ENCODE measurements at regions not wholly inside any gene's neighbourhood (a gene's known extent, or its start where the extent isn't known, plus 50 kb on each side); places are given as distances from the start of the nearest gene placed in this dataset.
"Not testable (repeated sequence)": the region's sequence is repeated elsewhere in the genome, so short reads cannot be mapped to it uniquely, and the experiment has no call there.

DNA sequence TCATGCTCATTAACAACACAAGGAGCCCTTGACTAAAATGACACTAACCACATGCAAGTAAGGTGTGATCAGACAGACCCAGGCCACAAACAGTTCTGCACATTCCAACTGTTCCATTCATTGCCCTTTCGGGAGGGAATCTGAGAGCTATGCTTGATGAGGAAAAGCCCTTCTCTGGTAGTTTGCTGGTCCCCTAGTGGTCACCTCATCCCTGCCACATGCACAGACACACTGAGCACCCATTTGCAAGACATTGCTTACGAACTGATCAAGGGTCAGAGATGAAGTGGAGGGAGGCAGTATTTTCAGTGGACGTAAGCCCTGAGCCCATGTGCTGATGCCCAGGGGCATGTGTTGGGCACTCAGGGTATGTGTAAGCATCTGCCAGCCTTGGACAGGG is 220.9 kb downstream of the VAPA start:
- not testable (repeated sequence) for TF ChIP-seq CTCF, POLR2A (IDR thresholded peaks at IDR 0.05)
